ENCODE measurements at regions not wholly inside any gene's neighbourhood (a gene's known extent, or its start where the extent isn't known, plus 50 kb on each side); places are given as distances from the start of the nearest gene placed in this dataset.

GRCh38 chr13:79910875-79911540 is 429.9 kb downstream of the SPRY2 start:
- no peak for TF ChIP-seq CTCF (conservative IDR thresholded peaks at IDR 0.05; ENCODE audit: low read depth in 2 of 2)
- TF ChIP-seq POLR2AphosphoS5 (IDR thresholded peaks at IDR 0.05; ENCODE audit: low read depth) = no peak
- TF ChIP-seq EZH2 (IDR thresholded peaks at IDR 0.05; ENCODE audit: low read depth, unreplicated experiment) = no peak
- TF ChIP-seq, protein P1, sequence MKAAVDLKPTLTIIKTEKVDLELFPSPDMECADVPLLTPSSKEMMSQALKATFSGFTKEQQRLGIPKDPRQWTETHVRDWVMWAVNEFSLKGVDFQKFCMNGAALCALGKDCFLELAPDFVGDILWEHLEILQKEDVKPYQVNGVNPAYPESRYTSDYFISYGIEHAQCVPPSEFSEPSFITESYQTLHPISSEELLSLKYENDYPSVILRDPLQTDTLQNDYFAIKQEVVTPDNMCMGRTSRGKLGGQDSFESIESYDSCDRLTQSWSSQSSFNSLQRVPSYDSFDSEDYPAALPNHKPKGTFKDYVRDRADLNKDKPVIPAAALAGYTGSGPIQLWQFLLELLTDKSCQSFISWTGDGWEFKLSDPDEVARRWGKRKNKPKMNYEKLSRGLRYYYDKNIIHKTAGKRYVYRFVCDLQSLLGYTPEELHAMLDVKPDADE (IDR thresholded peaks at IDR 0.05) = no peak
- no peak for TF ChIP-seq REST (IDR thresholded peaks at IDR 0.05; ENCODE audit: unreplicated experiment)

Data from GM23338 (cell line).